BE2C (cell line): ENCODE measurements at regions not wholly inside any gene's neighbourhood (a gene's known extent, or its start where the extent isn't known, plus 50 kb on each side); places are given as distances from the start of the nearest gene placed in this dataset.

Experiments used
- DNase-seq: peaks from one replicate; pipeline ENCODE4 v3.0.0-alpha.2; 2020
- H3K27me3 ChIP-seq: fragments of 250-450 bp; sonication (Bioruptor Pico); 2 replicates; pipeline ENCODE4 v1.5.1; 2020; ENCODE audit warnings: mild to moderate bottlenecking
- H3K36me3 ChIP-seq: fragments of 250-450 bp; sonication (Bioruptor Pico); 2 replicates; pipeline ENCODE4 v1.5.1; 2020; ENCODE audit warnings: mild to moderate bottlenecking
- H3K4me1 ChIP-seq: fragments of 250-450 bp; sonication (Bioruptor Pico); 2 replicates; pipeline ENCODE4 v1.5.1; 2020
- H3K4me3 ChIP-seq: 2 replicates; pipeline ENCODE4 v1.5.1; 2011; ENCODE audit warnings: low read depth, low read length
- H3K9me3 ChIP-seq: fragments of 250-450 bp; sonication (Bioruptor Pico); 2 replicates; pipeline ENCODE4 v1.5.1; 2020
- TF ChIP-seq, protein P1 (sequence below): IDR thresholded peaks from 2 replicates; pipeline ENCODE4 v1.5.1; 2012; ENCODE audit warnings: mild to moderate bottlenecking, low read depth, low read length

DNA sequence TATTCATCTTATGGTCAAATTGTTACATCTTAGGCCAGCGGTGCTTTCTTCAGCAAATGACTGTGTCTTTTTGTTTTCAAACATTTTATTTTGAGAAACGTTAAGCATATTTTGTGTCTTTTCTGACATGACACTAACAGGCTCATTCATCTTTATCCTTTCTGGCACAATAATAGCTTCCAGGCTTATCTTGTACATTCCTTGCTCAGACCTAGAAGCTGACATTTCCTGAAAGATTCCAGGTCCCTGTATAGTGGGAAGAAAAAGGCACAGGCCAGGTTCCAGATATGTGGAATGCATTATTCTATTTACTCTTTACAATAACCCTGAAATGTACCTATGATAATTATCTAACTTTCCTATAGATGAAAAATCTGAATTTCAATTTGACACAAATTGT lies 379.1 kb upstream of the B3GAT1 start:
- no peak for DNase-seq
- Histone ChIP-seq H3K9me3 (no peaks in the 10 kb centered on the region), H3K36me3 (no peaks in the 10 kb centered on the region), H3K27me3 (peaks cover 13% of the 10 kb centered on the region), H3K4me3 (no peak overlapping the region), H3K4me1 (no peaks in the 10 kb centered on the region)
- TF ChIP-seq, protein P1, sequence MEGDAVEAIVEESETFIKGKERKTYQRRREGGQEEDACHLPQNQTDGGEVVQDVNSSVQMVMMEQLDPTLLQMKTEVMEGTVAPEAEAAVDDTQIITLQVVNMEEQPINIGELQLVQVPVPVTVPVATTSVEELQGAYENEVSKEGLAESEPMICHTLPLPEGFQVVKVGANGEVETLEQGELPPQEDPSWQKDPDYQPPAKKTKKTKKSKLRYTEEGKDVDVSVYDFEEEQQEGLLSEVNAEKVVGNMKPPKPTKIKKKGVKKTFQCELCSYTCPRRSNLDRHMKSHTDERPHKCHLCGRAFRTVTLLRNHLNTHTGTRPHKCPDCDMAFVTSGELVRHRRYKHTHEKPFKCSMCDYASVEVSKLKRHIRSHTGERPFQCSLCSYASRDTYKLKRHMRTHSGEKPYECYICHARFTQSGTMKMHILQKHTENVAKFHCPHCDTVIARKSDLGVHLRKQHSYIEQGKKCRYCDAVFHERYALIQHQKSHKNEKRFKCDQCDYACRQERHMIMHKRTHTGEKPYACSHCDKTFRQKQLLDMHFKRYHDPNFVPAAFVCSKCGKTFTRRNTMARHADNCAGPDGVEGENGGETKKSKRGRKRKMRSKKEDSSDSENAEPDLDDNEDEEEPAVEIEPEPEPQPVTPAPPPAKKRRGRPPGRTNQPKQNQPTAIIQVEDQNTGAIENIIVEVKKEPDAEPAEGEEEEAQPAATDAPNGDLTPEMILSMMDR: no peak

DNA sequence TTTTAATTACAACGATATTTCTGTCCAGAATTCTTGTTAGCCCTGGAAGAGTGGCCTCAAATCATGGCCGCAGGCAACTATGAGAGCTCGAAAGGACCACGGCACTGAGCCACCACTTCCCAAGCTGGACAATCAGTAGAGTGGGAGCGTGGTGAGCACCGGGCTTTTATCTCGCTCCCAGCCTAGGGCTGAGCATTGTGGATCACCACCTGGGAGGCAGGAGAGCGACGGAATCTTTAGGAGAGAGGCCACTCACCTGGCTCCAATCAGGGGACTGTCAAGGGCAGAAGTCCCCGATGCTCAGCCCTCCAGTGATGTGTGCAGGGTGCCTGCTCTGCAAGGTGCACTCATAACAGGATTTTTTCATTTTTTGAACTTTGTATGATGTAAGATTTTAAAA lies 377.1 kb upstream of the B3GAT1 start:
- H3K4me3 ChIP-seq: no peak overlapping the region
- no peaks in the 10 kb centered on the region for H3K36me3 ChIP-seq
- H3K4me1 ChIP-seq: no peaks in the 10 kb centered on the region
- no peaks in the 10 kb centered on the region for H3K9me3 ChIP-seq
- no peak for DNase-seq
- TF ChIP-seq, protein P1: no peak
- peaks cover 17% of the 10 kb centered on the region for H3K27me3 ChIP-seq

- TF ChIP-seq, protein P1: no peak
- peaks cover 13% of the 10 kb centered on the region for H3K27me3 ChIP-seq
Observed at GRCh38 chr11:134786636-134787035, 374.6 kb upstream of the B3GAT1 start.

GRCh38 chr11:134785660-134786284 lies 373.7 kb upstream of the B3GAT1 start:
- no peaks in the 10 kb centered on the region for H3K9me3 ChIP-seq
- H3K4me1 ChIP-seq: no peaks in the 10 kb centered on the region
- H3K36me3 ChIP-seq: no peaks in the 10 kb centered on the region
- DNase-seq: no peak
- TF ChIP-seq, protein P1: no peak
- H3K4me3 ChIP-seq: no peak overlapping the region
- peaks cover 12% of the 10 kb centered on the region for H3K27me3 ChIP-seq

More at GRCh38 chr11:134786636-134787035, 374.6 kb upstream of the B3GAT1 start:
- no peak for DNase-seq
- H3K4me3 ChIP-seq: no peak overlapping the region
- H3K4me1 ChIP-seq: no peaks in the 10 kb centered on the region
- H3K9me3 ChIP-seq: no peaks in the 10 kb centered on the region
- no peaks in the 10 kb centered on the region for H3K36me3 ChIP-seq

- H3K9me3 ChIP-seq: no peaks in the 10 kb centered on the region
- no peak for DNase-seq
- H3K36me3 ChIP-seq: no peaks in the 10 kb centered on the region
- H3K4me3 ChIP-seq: no peak overlapping the region
- TF ChIP-seq, protein P1: no peak
- H3K4me1 ChIP-seq: no peaks in the 10 kb centered on the region
- peaks cover 12% of the 10 kb centered on the region for H3K27me3 ChIP-seq
Observed at GRCh38 chr11:134785059-134785458, 373.0 kb upstream of the B3GAT1 start.

DNA sequence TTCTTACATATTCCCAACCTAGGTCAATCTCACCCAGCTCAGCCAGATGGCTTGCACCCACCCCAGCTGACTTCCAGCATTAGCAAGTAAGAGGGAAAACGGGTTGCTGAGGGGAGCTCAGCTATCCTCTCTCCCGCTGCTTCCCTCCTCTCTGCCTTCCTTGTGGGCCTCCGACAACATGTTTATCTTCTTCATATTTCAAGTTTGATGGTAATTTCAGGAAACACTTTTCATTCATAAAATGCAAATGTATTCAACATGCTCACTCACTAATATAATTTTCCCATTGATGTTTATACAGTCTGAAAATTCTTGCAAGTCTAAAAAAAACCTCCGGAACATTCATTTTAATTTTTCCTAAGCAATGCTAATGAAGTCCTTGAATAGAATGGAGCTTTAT lies 372.5 kb upstream of the B3GAT1 start:
- DNase-seq: no peak
- Histone ChIP-seq H3K9me3 (no peaks in the 10 kb centered on the region), H3K27me3 (peaks cover 15% of the 10 kb centered on the region), H3K4me3 (no peak overlapping the region), H3K36me3 (no peaks in the 10 kb centered on the region), H3K4me1 (no peaks in the 10 kb centered on the region)
- TF ChIP-seq, protein P1: no peak
